GM18858 (cell line): ENCODE measurements at regions not wholly inside any gene's neighbourhood (a gene's known extent, or its start where the extent isn't known, plus 50 kb on each side); places are given as distances from the start of the nearest gene placed in this dataset.
"Not testable (repeated sequence)": the region's sequence is repeated elsewhere in the genome, so short reads cannot be mapped to it uniquely, and the experiment has no call there.

Experiments used
- ATAC-seq: cut with Tn5 transposase; IDR thresholded peaks from one replicate; pipeline ENCODE4 v1.9.1; 2021; ENCODE audit not compliant: unreplicated experiment

DNA sequence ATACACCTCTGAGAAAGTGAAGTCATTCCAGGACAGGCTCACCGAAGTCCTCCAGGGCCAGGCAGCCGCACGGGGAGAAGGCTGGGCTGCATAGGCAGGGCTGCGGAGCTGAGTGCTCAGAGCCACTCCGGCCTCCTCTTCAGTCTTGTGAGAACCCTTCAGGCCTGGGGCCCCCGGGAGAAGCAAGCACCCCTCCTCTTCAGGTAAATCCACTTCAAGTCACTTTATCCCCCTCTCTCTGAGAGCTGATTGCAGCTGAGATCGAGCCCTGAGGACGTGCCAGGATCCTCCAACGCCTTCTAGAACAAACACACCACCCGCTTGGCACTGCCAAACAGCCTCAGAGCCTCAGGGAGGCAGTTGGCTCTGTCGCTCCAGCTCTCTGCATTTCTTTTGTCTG lies 1526.3 kb downstream of the BRD1 start:
- ATAC-seq, result no peak

GRCh38 chr22:48300877-48301276 lies 1526.8 kb downstream of the BRD1 start:
- no peak for ATAC-seq

DNA sequence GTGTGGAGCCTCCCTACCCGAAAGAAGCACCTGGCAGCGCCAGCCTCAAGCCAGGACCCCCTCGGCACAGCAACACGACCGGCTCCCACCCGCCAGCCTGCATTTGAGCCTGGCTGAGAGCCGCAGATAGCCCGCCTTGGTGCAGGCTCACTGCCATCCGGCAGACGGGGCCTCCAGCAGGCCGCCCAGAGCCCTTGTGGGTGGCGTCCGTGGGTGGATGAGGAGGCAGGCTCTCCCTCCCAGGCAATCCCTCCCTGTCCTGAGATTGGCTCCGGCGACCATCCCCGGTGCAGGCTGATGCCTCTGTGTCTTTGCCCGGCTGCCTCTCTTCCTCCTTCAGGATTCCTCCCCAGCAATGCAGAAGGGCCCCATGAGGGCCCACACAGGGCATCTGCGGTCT lies 1527.9 kb downstream of the BRD1 start:
- ATAC-seq, result no peak

DNA sequence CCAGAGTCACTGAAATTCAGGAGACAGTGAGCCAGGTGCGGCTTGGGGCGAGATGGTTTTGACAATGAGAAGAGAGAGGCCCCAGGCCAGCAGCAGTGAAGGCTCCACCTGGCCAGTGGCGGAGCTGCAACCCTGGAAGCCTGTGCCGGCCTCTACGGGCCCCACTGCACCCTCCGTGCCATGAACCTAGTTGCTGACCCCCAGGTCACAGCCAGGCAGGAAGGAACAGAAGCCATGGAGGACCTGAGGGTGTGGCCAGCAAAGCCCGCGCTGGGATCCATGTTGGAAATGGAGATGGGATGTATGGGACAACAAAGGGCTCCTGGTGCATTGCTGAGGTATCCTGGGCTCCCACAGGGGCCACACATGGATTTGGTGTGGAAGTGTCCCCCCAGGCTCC lies 1528.5 kb downstream of the BRD1 start:
- ATAC-seq, result no peak

DNA sequence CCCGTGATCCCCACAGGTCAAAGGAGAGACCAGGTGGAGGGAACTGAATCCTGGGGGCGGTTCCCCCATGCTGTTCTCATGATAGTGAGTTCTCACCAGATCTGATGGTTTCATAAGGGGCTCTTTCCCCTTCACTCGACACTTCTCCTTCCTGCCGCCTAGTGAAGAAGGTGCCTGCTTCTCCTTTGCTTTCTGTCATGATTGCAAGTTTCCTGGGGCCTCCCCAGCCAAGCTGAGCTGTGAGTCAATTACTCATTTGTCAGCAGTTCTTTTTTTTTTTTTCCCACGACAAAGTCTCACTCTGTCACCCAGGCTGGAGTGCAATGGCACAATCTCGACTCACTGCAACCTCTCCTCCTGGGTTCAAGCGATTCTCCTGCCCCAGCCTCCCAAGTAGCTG lies 1530.4 kb downstream of the BRD1 start:
- no peak for ATAC-seq

DNA sequence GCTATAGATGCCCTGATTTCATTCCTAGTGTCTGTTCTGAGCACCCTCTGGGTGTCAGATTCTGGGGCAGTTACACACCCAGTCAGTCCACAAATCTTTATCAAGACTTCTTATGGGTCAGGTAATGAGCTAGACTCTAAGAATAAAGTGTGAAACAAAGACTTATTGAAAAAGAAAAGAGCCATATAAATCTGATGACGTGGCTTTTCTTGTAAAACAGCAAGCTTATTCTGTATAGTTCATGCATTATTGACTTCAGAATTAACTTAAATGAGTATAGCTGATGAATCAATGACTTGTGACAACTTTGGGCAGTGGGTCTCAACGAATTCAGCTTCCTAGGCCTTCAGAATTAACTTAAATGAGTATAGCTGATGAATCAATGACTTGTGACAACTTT lies 1527.5 kb downstream of the TBC1D22A start:
- ATAC-seq, result not testable (repeated sequence)

DNA sequence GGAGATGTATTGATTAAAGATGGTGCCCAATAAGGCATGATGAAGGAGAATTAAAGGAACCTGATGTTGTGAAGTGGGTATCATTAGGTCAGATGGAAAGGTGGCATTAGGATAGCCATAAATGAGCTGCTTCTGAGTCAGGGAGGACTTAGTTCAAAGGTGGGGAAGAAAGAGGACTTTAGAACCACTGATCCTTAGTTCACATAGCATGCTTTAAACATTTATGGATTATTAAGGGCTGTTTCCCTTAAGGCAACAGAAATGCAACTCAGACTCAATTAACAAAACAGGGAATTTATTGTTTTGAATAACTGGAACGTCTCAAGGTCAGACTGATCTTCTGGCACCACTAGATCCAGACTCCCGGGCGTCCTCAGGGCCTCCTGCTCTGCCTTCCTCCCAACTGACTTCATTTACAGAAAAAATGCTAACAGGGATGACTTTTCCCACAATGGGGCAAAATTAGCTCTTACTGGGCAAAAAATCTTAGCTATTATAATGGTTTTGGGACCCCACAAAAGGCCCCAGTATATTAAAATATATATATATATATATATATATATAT lies 1526.0 kb downstream of the TBC1D22A start:
- no peak for ATAC-seq

DNA sequence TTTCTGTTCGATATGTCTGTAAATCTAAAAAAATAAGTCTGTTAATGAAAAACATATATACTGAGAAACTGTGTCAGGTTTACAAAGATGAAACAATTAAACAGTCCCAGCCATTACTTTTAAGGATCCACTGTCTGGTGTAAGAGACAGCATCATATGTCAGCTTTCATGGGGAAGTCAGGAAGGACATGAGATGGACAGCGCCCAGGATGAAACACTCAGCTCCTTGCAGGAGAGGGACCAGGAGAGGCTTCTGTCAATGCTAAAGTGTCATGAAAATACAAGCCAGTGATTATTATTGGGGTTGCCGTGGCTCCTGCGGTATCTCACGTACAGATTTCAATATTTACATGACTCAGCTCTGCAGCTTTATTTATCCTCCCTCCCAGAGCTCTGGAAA lies 1524.6 kb downstream of the TBC1D22A start:
- ATAC-seq, result no peak

GRCh38 chr22:48284671-48285070 lies 1522.2 kb downstream of the TBC1D22A start:
- no peak for ATAC-seq

DNA sequence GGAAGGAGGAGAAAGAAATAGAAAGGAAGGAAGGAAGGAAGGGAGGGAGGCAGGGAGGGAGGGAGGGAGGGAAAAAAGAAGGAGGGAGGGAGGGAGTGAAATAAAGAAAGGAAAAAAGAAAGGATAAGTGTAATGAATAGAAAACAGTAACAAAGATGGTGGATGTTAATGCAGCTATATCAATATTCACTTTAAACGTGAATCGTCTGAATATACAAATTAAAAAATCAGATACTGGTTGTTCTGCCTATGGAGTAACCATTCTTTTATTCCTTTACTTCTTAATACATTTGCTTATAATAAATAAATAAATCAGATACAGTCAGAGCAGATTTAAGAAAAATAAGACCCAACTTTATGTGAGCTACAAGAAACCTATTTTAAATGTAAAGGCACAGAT lies 1520.4 kb downstream of the TBC1D22A start:
- no peak for ATAC-seq

GRCh38 chr22:48279461-48279756 lies 1517.0 kb downstream of the TBC1D22A start:
- no peak for ATAC-seq

DNA sequence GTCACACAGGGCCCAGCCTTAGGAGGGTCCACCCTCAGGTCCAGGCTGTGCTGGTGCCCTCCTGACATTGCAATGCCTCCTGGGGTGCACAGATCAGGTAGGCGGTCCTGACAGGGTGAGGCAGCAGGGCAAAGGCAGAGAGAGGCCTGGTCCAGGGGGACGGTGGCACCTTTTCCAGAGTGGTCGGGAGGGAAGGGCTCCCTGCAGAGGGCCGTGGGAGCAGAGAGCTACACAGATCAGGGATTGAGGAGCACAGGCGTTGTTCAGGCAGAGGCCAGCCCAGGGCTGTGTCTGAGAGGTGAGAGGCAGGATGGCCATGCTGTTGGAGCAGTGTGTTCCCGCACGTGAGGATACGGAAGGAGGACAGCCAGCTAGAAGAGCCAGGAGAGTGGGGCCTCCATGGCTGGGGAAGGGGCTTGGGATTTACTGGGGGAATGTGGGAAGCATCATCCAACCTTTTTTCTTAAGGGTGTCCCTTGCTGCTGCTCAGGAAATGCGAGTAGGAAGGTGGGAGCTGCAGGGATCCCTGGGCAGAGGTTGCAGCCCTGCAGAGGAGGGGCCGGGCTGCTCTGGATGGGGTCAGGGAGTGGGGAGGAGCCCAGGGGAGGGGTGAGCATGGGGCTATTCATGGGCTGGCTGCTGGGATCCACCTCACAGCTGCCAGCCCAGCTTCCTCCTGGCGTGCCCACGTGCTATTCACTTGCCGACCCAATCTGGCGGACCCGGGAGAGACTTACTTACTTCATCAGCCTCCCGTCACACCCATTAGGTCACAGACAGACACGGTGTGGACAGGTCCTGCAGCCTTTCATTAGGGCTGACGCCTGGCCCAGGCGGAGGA lies 1516.4 kb downstream of the TBC1D22A start:
- ATAC-seq, result no peak

DNA sequence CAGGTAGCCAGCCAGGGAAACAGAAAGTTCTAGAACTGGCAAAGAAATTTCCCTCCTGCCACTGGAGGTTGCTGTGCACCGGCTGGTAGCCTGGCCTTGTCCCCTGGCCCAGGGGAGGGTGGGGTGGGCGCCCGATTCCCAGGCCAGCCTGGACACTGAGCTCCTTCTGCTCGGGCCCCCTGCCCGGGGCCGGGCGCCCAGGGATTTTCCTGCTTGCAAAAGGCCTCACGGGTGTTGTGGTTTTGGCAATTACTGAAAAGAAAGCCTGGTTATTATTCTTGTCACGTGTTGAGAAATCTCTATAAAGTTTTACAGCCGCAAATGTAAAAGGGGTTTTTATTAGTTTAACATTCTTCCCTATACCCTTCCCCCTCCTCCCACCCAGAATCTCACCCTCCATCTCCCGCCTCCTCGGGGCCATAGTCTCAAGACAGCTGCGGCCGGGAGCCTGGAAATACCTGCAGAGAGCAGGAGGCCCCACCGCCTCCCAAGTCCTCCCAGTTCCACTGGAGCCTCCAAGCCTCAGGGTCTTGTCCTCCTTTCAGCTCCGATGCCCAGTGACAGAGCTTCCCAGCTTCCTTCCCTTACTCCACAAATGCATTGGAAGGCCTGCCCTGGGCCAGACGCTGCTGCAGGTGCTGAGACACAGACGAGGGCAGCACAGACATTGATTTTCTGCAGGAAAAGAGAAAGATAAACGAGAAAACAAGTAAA lies 1515.6 kb downstream of the TBC1D22A start:
- no peak for ATAC-seq

DNA sequence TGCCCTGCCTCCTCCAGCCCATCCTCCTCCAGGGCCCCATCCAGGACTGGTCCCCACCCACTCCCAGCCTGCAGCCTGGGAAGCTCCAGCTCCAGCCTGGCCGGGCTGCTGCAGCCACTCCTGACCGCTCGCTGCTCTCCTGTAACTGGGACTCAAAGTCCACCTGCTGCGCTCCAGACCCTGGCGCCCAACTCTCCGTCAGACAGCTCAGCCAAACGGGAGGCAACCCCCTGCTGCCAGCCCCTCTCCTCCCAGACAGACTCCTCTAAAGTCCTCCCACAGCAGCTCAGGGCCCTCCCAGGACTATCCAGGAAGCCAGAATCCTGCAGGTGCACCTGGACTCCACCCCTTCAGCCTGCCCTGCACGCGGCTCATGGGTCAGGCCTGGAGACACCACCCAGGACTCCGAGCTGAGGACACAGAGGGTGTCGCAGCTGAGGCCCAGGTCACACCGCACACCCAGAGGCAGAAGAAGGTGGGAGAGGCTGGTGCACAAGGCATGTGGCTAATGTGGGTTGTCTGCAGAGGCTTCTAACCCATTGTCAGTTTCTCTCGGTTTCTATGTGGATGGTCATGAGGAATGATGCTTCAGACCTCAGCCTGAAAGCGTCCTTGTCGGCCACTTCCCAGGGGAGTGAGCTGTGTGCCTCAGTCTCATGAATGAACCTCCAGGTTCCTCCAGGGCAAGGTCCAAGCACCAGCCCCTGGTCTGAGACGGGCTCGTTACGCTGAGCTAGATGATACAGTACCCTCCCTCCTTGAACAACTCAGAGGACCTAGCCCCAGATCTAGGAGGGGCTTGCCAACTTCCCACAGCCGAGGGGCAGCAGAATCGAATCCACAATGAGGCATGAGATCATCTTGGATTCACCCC lies 1514.8 kb downstream of the TBC1D22A start:
- ATAC-seq, result no peak

DNA sequence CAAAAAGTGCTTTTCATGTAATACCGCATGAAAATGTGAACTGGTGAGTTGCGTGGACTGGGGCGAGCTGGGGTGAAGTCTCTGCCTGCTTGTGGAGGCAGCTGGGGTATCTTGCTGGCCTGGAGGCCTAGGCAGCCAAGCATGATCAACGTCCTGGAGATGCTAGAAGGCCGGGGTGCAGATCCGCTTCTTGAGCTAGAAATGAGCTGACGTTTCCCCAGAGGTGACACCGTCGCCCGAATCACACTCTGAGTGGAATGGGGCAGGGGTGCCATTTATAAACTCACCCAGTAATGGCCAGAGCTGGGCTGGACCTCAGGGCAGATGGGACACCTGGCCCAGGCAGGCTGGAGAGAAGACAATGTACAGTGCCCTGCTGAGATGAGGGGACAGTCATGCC lies 1513.0 kb downstream of the TBC1D22A start:
- no peak for ATAC-seq

DNA sequence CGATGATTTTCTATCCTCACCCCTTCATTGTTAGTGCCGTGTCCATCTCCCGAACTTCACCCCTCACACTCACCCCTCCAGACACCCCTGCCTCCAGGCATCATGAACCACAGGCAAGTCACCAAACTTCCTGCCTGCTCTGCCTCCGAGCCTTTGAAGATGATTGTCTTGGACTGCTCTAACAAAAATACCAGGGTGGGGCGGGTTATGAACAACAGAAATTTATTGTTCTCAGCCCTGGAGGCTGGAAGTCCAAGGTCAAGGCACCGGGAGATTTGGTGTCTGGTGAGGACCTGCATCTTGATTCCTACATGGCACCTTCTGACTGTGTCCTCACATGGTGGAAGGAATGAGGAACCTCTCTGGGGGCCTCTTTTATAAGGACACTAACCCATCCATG lies 1508.3 kb downstream of the TBC1D22A start:
- ATAC-seq, result no peak

DNA sequence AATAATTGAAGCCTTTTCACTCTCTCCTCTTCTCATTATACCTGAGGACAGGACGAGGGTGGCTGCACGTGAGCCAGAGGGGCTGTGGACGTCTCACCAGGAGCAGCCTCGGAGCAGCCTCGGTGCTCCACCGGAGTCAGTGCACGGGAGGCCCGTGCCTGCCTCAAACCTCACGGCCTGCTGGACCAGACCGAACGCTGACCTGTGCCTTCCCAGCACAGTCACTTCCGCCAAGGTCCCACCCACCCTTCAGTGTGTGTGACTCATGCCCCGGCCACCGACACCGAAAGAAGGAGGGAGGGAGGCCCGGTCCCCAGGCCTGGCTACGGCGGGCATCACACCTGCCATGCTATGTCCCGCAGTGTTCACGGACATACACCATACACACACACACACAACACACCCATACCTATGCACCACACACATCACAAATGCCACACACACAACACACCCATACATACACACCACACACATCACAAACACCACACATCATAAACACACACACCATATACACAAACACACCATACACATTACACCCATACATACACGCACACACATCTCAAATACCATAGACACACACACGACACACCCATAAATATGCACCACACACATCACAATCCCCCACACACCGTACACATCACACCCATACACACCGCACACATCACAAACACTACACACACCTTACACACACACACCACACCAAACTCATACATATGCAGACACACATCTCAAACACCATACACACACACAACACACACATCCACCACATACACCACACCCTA lies 1506.5 kb downstream of the TBC1D22A start:
- no peak for ATAC-seq

DNA sequence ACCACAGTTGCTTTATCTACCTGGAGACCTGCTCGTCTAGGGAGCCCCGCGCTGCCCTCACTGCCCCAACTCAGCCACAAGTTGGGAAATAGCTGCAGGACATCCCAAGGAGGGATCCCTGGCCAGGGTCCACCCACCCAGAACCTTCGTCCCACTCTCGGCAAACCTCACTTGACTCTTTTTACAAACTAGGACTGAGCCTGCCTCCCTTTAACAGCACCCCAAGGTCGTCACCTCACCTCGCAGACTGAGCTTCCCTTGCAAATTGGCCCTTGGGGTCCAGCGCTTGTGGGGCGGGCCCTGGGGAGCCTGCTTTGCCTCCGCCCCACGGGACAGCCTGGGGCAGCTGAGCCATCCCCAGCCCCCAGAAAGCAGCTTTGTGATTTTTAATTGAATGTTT lies 1505.8 kb downstream of the TBC1D22A start:
- ATAC-seq, result no peak

DNA sequence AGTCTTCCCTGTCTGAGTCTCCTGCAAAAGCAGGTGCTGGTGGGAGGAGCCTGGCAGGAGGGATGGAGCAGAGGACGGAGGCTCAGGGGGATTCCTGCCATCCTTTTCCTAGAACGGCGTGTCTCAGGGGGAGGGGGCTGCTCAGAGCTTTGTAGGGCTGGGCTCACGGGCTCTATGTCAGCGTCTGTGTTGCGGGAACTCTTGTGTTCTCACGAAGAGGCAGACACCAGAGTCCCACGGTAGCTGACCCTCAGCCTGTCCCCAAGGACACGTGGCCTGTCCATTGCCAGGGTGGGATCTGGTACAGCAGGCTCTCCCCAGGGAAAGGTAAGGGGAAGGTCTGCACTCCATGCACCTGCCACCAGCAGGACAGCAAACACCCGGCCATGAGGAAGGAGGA lies 1505.2 kb downstream of the TBC1D22A start:
- no peak for ATAC-seq

DNA sequence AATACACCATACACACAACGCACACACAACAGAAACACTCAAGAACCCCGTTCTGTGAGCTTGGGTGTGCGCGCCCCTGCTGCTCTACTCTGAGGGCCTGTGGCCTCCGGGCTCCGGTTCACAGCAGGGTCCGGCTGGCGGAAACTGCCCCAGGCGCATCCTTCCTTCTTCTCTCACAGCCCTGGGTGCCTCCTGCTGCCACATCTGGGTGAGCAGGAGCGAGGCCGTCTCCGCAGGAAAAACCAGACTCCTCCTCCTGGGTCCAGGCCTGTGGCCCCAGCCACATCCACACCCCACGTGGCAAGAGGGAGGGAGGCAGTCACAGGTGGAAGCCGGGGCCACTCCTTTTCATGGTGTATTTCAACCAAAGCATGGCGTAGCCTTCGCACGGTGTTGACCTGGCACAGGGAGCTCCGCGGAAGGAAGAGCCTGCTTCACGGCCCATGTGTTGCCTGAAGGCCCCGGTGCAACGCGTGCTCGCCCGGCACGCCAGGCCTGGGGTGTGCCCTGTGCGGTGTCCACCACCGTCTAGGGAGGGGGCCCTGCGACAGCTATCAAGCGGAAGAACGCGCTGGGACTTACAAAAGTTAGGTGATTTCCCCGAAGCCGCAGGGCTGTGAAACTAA lies 1502.7 kb downstream of the TBC1D22A start:
- ATAC-seq, result no peak
